Fibroblast of pulmonary artery (primary cell): ENCODE measurements at regions not wholly inside any gene's neighbourhood (a gene's known extent, or its start where the extent isn't known, plus 50 kb on each side); places are given as distances from the start of the nearest gene placed in this dataset.

Experiments
- DNase-seq: peaks from one replicate; pipeline ENCODE4 v3.0.0-alpha.2; 2010; ENCODE audit warnings: low read depth
- H3K4me3 ChIP-seq: replicated peaks from 2 replicates; pipeline ENCODE4 v1.5.1; 2011; ENCODE audit warnings: low read depth, mild to moderate bottlenecking, control low read depth, low read length, moderate library complexity
- TF ChIP-seq, protein P1 (sequence below): IDR thresholded peaks from 2 replicates; pipeline ENCODE4 v1.5.1; 2011; ENCODE audit warnings: mild to moderate bottlenecking, control low read depth, low read length, inconsistent platforms; ENCODE audit errors: missing control alignments

DNA sequence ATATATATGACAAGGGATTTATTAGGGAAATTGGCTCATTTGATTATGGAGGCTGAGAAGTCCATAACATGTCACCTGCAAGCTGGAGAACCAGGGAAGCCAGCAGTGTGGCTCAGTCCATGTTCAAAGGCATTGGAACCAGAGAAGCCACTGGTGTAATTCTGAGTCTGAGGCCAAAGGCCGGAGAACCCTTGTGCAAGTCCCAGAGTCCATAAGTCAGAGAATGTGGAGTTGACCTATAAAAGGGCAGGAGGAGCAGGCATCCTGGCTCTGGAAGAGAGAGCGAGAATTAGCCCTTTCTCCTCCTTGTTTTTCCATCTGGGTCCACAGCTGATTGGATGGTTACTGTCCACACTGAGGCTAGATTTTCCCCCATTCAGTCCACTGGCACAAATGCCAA is 319.8 kb downstream of the IGSF11 start:
- TF ChIP-seq, protein P1, sequence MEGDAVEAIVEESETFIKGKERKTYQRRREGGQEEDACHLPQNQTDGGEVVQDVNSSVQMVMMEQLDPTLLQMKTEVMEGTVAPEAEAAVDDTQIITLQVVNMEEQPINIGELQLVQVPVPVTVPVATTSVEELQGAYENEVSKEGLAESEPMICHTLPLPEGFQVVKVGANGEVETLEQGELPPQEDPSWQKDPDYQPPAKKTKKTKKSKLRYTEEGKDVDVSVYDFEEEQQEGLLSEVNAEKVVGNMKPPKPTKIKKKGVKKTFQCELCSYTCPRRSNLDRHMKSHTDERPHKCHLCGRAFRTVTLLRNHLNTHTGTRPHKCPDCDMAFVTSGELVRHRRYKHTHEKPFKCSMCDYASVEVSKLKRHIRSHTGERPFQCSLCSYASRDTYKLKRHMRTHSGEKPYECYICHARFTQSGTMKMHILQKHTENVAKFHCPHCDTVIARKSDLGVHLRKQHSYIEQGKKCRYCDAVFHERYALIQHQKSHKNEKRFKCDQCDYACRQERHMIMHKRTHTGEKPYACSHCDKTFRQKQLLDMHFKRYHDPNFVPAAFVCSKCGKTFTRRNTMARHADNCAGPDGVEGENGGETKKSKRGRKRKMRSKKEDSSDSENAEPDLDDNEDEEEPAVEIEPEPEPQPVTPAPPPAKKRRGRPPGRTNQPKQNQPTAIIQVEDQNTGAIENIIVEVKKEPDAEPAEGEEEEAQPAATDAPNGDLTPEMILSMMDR = no peak
- DNase-seq = no peak

DNA sequence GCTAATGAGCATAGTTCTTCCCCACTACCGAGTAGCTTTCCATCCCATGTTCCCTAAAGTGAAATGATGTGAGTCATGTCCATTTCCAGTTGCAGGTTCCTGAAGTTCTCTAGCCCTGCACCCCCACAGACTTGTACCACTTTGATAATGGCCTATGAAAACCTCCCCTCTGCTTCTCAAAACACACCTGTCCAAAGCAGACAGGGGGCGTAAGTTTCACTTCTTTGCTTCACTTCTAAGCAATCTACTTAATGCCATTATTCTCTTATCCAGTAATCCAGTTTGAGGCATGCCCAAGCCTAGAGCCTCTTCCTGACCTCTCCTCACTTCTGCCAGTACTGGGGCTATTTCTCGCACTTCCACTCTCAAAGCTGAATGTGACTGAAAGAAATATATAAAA is 305.1 kb downstream of the IGSF11 start:
- TF ChIP-seq, protein P1 = no peak
- no peak for DNase-seq
- H3K4me3 ChIP-seq = no peak overlapping the region

More for the DNA sequence above, 319.8 kb downstream of the IGSF11 start:
- H3K4me3 ChIP-seq = no peak overlapping the region

DNA sequence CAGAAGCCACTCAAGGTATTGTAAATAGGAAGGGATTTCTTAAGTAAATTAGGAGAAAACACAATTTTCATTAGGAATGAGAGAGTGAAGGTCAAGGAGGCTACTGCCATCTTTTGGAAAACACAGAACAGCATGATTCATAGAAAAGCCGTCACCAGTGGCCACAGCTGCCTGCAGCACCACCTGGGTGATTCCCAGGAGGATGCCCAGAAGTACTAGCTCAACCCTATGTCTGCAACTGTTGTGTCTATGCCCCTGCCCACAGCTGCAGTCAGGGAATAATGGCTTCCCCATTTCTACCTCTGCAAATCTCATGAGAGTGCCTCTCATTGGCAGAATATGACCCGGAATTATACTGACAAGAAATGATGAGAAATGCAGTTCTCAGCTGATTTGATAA is 300.0 kb downstream of the IGSF11 start:
- TF ChIP-seq, protein P1 = no peak
- no peak for DNase-seq

DNA sequence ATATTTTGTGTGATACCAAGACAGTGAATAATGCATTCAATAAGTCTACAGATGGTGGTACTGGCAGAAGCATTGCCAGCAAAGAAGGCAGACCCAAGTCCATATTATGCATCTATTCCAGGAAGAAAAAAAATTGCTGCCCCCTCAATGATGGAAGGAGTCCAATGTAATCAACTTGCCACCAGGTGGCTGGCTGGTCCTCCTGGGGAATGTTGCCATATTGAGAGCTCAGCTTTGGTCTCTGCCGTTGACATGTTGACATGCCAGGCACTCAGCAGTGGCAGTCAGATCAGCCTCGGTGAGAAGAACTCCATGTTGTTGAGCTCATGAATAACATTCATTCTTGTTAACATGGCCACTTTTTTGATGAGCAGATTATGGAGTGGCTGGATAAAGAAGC is 298.5 kb downstream of the IGSF11 start:
- TF ChIP-seq, protein P1 = no peak
- DNase-seq = no peak
- H3K4me3 ChIP-seq = no peak overlapping the region

More for the DNA sequence above, 300.0 kb downstream of the IGSF11 start:
- H3K4me3 ChIP-seq = no peak overlapping the region

DNA sequence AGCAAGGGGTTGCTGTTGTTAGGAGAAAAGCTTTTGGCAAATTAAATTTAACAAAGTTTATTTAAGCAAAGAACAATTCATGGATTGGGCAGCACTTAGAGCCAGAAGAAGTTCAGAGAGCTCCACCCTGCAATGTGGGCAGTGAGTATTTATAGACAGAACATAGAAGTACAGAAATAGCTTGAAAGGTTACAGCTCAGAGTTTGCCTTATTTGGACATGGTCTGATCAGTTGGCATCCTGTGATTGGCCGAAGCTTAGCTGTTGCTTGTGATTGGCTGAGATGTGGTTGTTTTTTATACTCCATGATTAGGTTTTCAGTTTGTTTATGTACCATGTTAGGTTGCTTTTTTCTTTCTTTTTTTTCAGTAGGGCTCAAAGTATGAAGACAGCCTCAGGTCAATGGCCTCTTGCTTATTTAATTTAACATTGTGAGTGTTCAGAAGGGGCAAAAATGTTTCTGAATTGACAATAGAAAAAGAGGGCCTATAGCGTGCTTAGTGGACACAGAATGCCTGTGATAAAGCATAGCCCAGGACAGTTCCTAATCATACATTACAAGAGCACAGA is 293.8 kb downstream of the IGSF11 start:
- DNase-seq = no peak
- TF ChIP-seq, protein P1 = no peak
- H3K4me3 ChIP-seq = no peak overlapping the region

DNA sequence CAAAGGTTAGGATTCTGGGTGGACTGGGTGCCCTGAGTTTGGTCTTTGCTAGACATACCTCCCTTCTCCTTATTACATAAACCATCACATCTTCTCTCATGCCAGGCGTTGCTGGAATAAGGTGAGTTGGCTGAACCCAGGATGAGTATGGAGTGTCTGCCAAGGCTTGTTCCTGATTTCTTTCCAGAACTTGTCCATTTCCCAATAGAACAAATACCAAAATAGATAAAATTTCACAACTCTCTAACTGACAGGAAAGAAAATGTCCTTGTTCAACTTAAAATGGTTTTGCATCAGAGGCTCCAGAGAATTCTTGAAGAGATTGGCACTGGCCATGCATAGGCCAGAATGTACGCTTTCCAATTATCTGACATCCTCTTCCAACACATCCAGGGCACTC is 291.9 kb downstream of the IGSF11 start:
- H3K4me3 ChIP-seq = no peak overlapping the region
- TF ChIP-seq, protein P1 = no peak
- no peak for DNase-seq

DNA sequence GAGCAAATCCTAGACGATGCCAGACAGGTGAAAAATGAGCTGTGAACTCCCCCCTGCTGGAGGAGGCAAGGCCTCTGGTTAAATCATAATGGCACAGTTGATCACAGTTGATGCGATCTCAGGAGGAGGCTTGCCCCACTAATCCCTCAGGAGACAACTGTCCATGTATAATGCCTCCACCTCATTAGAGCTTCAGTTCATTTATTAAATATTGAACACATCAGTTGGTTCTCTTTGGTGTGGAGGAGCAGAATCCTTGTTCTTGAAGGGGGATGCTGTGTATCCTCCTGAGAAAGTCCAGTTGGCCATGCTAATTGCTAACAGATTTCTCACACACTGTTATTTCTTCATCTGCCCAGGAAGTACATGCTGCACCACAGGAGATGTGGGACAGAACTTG is 290.5 kb downstream of the IGSF11 start:
- TF ChIP-seq, protein P1 = no peak
- DNase-seq = no peak

More for the DNA sequence above, 290.5 kb downstream of the IGSF11 start:
- no peak overlapping the region for H3K4me3 ChIP-seq
